Glomerular visceral epithelial cell (primary cell): ENCODE measurements at regions not wholly inside any gene's neighbourhood (a gene's known extent, or its start where the extent isn't known, plus 50 kb on each side); places are given as distances from the start of the nearest gene placed in this dataset.

Experiments used
- DNase-seq: peaks from one replicate; pipeline ENCODE4 v3.0.0-alpha.2; 2016; ENCODE audit errors: extremely low spot score

- no peak for DNase-seq
Measured at GRCh38 chr10:45197816-45198485, 117.5 kb downstream of the OR13A1 start.

GRCh38 chr10:45198486-45199204, 116.8 kb downstream of the OR13A1 start:
- DNase-seq: no peak

- DNase-seq: no peak
Measured at GRCh38 chr10:45199205-45199740, 116.1 kb downstream of the OR13A1 start.

DNA sequence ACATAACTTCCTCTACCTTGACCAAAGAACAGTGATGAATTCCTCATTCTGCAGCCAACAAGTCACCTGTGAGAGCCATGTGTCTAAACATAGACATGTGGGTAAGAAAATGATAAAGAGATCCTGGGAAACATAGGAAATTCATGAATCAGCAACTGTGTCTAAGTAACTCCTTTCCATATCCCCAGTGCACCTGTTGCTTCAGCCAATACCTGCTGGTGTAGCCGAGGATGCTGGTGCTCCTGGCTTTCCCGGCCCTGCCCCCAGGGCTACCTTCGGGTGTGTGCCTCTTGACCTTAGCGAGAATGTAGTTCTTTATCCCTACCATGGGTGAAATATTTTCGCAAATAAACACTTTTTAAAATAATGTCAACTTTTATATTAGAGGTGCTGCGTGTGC, 114.1 kb downstream of the OR13A1 start:
- DNase-seq: no peak

DNA sequence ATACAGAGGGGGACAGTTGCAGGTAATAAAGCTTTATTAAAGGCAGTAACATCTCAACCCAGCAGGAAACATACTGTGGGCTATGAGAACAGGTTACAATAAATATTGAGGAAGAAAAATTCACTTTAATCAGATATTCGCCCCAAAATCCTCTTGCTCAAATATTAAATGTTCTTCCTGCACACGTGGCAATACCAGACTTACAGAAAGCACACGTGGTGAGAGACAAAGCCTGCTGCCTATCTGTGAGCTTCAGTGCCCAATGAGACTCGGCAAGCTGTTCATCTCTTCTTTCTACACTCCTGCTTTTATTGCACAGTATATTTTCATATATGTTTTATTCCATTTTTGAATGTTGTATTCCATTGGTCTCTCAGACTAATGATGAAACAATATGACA, 113.2 kb downstream of the OR13A1 start:
- no peak for DNase-seq

- no peak for DNase-seq
Measured at GRCh38 chr10:45204954-45205775, 110.2 kb downstream of the OR13A1 start.

- DNase-seq: no peak
Measured at GRCh38 chr10:45209888-45210287, 105.5 kb downstream of the OR13A1 start.

- DNase-seq: no peak
Measured at GRCh38 chr10:45211576-45211975, 103.8 kb downstream of the OR13A1 start.

DNA sequence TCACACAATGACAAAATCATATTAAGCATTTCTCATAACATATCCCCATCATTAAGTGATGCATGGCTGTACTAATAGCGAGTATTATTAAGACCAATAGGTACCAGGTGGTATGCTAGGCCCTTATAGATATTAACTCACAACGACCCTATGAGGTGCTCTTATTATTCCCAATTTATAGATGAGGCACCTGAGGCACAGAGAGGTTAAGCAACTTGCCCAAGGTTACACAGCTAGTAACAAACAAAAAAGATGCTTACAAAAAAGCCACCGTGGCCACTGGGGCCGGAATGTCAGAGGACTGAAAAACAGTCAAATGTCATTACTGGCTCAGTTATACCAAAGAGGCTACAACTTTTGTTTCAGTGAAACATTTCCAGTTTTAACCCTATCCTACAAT, 96.0 kb downstream of the OR13A1 start:
- DNase-seq: no peak

- no peak for DNase-seq
Measured at GRCh38 chr10:45220931-45221330, 94.5 kb downstream of the OR13A1 start.

- no peak for DNase-seq
Measured at GRCh38 chr10:45224219-45224841, 91.1 kb downstream of the OR13A1 start.

- no peak for DNase-seq
Measured at GRCh38 chr10:45227042-45227441, 88.4 kb downstream of the OR13A1 start.

DNA sequence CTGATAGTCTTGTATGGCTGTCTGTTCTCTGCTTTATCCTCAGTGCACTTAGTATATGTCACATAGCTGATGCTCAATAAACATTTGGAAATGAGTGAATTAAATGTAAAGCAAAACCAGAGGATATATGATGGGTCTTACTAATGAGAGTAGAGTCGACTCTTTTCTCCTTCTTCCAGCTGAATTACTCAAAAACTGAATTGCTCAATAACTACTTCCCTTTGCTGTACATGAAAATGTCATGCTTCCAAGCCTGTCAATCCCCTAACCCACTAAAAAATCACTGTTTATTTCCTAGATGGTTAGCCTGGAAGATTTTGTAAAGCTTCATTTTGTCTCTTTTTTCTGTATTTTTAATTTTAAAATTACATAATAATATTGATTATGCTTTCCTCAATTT, 88.0 kb downstream of the OR13A1 start:
- no peak for DNase-seq

DNA sequence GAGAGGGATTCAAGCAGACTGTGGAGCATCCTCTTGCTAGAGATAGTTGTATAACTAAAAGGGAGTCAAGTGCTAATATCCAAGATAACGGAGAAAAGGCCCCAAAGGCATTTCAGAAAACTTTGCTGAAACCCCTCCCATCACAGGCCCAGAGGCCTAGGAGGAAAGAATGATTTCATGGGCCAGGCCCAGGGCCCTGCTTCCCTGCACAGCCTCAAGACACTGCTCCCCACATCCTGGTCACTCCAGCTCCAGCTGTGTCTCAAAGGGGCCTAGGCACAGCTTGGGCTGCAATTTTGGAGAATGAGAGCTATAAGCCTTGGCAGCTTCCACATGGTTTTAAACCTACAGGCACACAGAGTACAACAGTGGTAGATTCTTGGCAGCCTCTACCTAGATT, 85.6 kb downstream of the OR13A1 start:
- no peak for DNase-seq

- DNase-seq: peak; percentile 73
Measured at GRCh38 chr10:45235260-45235769, 80.1 kb downstream of the OR13A1 start.

- DNase-seq: no peak
Measured at GRCh38 chr10:45235798-45236220, 79.6 kb downstream of the OR13A1 start.

- no peak for DNase-seq
Measured at GRCh38 chr10:45238896-45239295, 76.5 kb downstream of the OR13A1 start.

- no peak for DNase-seq
Measured at GRCh38 chr10:45239642-45240041, 75.8 kb downstream of the OR13A1 start.

DNA sequence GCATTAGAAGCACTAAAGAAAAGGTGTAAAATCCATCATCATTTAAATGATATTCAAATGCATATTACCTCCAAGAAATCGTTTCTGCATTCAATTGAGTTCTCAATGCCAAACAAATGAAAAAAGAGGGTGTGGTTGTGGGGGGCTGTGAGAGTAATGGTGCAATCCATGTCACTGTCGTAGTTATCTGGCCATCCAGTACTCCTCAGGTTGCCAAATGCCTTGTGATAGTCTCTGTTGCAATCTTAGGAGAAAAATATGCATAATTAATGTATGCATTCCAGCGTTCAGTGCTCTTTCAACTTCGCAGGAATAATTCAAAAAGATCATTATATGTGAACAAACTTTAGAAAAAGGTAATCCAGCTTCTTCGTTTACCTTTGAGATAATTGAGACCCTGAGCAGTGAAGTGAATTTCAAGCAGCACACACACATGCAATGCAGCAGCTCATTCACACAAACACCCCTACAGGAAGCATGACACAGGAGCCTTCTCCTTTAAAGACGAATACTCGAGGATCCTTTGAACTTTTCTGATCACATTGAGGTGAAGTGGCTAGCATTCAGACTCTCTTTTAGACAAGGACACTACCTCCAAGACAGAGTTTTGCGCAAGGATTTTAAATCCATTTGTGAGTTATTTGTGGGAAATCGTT, 73.4 kb downstream of the OR13A1 start:
- no peak for DNase-seq

- no peak for DNase-seq
Measured at GRCh38 chr10:45243261-45243660, 72.1 kb downstream of the OR13A1 start.

DNA sequence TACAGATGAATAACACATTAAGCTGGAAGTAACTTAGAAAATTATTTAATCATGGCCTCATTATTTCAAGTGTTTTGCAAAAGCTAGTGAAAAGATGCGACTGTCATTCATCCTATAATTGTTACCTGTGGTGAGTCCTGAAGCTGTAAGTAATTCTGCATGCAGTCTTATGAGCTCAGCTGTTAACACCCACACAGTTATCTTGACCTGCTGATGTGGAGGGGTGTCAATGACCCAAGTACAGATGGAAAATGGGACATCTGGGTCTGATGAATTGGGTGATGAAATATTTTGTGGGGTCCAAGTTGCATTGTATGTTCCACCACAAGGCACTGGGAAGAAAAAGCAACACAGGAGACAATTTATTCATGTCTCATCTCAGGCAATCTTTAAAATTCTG, 68.9 kb downstream of the OR13A1 start:
- no peak for DNase-seq
